Adrenal gland (tissue), 9 donors: ENCODE measurements at regions not wholly inside any gene's neighbourhood (a gene's known extent, or its start where the extent isn't known, plus 50 kb on each side); places are given as distances from the start of the nearest gene placed in this dataset.

Experiments used
- DNase-seq, 7 donors: peaks; one replicate each; pipeline ENCODE4 v3.0.0-alpha.2; 2019 to 2020
- H3K27ac ChIP-seq, 5 donors: fragments of 200-600 bp; sonication (generic) in 4 of 5; 1 replicate in 3 of 5; 2 replicates in 2 of 5; pipeline versions ENCODE4 v1.5.1 to v1.8.0; 2016 to 2020; ENCODE audit warnings: mild to moderate bottlenecking in 1 of 5
- H3K27me3 ChIP-seq: fragments of 200-600 bp; 2 replicates; pipeline ENCODE4 v1.8.0; 2021
- H3K36me3 ChIP-seq, 2 donors: fragments of 200-600 bp; replicated peaks in 1 of 2; 1 replicate in 1 of 2; 2 replicates in 1 of 2; pipeline versions ENCODE4 v1.5.1 to v1.8.0; 2018 to 2022
- H3K4me1 ChIP-seq, 2 donors: fragments of 200-600 bp; replicated peaks in 1 of 2; 1 replicate in 1 of 2; 2 replicates in 1 of 2; pipeline versions ENCODE4 v1.5.1 to v1.8.0; 2018 to 2021
- H3K4me3 ChIP-seq, 4 donors: fragments of 200-600 bp; sonication (generic) in 3 of 4; one replicate each; pipeline ENCODE4 v1.5.1; 2016 to 2018
- H3K9me3 ChIP-seq, 3 donors: fragments of 200-600 bp; sonication (generic) in 1 of 3; replicated peaks in 1 of 3; 1 replicate in 2 of 3; 2 replicates in 1 of 3; pipeline versions ENCODE4 v1.5.1 to v1.8.0; 2016 to 2021
- CTCF ChIP-seq, 6 experiments: fragments of 450-650 bp in 4 of 6; fragments of 200-600 bp in 2 of 6; sonication (generic) in 1 of 6; IDR thresholded peaks; 1 replicate in 5 of 6; 2 replicates in 1 of 6; pipeline versions ENCODE4 v1.5.1 to v1.8.0; 2016 to 2021; ENCODE audit warnings: antibody characterized with exemption in 6 of 6, mild to moderate bottlenecking in 2 of 6, moderate library complexity in 1 of 6
- POLR2A ChIP-seq, 2 donors: fragments of 450-650 bp; IDR thresholded peaks; one replicate each; pipeline ENCODE4 v1.6.1; 2017; ENCODE audit warnings: antibody characterized with exemption in 2 of 2, mild to moderate bottlenecking in 2 of 2, moderate library complexity in 1 of 2
- WGBS, 4 donors: extraction: QIAGEN DNeasy Blood & Tissue Kit in 2 of 4; methylation state at CpG; one replicate each; pipeline versions ENCODE4 v1.1.5 to v1.1.7; 2013 to 2017; 5-methylcytosine and 5-hydroxymethylcytosine counted together
- intact Hi-C, 2 donors: fragments of 100-400 bp; cut with DNase I; formaldehyde crosslinking; loops; one replicate each; pipeline versions ENCODE4 v1.14.1 to v1.15.0; 2022 to 2023
- donor health status: healthy with polysubstance abuse.
- donor health status: Bipolar disorder and iron deficiency.
- donor health status: DM: yes; HTN: yes; CAD: no.
- donor health status: DM: no; HTN: no; CAD: no.
- donor health status: DM: no; HTN: no; CAD: no.

- Histone ChIP-seq H3K27ac (no peak overlapping the region), H3K27me3 (no peaks in the 10 kb centered on the region), H3K4me3 (no peak overlapping the region), H3K4me1 (peaks cover 0 to 8% of the 10 kb centered on the region in 2 donors), H3K36me3 (no peaks in the 10 kb centered on the region), H3K9me3 (no peaks in the 10 kb centered on the region)
- intact Hi-C loops, result loop anchor here in 1 of 2 donors (10.0 kb wide), 1 partner anchor 179 kb away; no protein-coding TSS in a partner anchor
- peak in 3 of 7 donors; percentile 8 to 57 (median 36) for DNase-seq
- 64 to 74% (median 69%) methylated on average over 7 of the region's 7 CpGs for WGBS, 4 donors
- TF ChIP-seq POLR2A (IDR thresholded peaks at IDR 0.05), result no peak
- no peak for TF ChIP-seq CTCF (IDR thresholded peaks at IDR 0.05)
These were observed 132.6 kb upstream of the COL8A1 start for GRCh38 chr3:99505646-99506269.

- WGBS, 4 donors, result 50 to 77% (median 69%) methylated on average over 1 of the region's 1 CpG
- H3K4me3 ChIP-seq, result no peak overlapping the region
- no peaks in the 10 kb centered on the region for H3K27me3 ChIP-seq
- no peak for TF ChIP-seq CTCF (IDR thresholded peaks at IDR 0.05)
- TF ChIP-seq POLR2A (IDR thresholded peaks at IDR 0.05), result no peak
- H3K9me3 ChIP-seq, result no peaks in the 10 kb centered on the region
- H3K4me1 ChIP-seq, result peaks cover 0 to 14% of the 10 kb centered on the region in 2 donors
- no peak overlapping the region for H3K27ac ChIP-seq
- intact Hi-C loops, result loop anchor here in 1 of 2 donors (10.0 kb wide), 1 partner anchor 180 kb away; no protein-coding TSS in a partner anchor
- no peak for DNase-seq
- H3K36me3 ChIP-seq, result no peaks in the 10 kb centered on the region
These were observed 133.2 kb upstream of the COL8A1 start for GRCh38 chr3:99505200-99505599.

GRCh38 chr3:99504258-99504657, 134.1 kb upstream of the COL8A1 start:
- no peak overlapping the region for H3K4me3 ChIP-seq
- intact Hi-C loops, result loop anchor here in 1 of 2 donors (10.0 kb wide), 1 partner anchor 181 kb away; no protein-coding TSS in a partner anchor
- TF ChIP-seq POLR2A (IDR thresholded peaks at IDR 0.05) (no peak), CTCF (IDR thresholded peaks at IDR 0.05) (no peak)

GRCh38 chr3:99503350-99503749, 135.0 kb upstream of the COL8A1 start:
- Histone ChIP-seq H3K4me1 (peaks cover 0 to 20% of the 10 kb centered on the region in 2 donors), H3K36me3 (no peaks in the 10 kb centered on the region), H3K9me3 (no peaks in the 10 kb centered on the region), H3K27ac (peak overlapping the region in 2 of 5 donors; percentile 10 to 58), H3K4me3 (no peak overlapping the region), H3K27me3 (no peaks in the 10 kb centered on the region)
- intact Hi-C loops, result loop anchor here in 1 of 2 donors (10.0 kb wide), 1 partner anchor 181 kb away; no protein-coding TSS in a partner anchor
- TF ChIP-seq CTCF (IDR thresholded peaks at IDR 0.05) (no peak), POLR2A (IDR thresholded peaks at IDR 0.05) (no peak)
- DNase-seq, result no peak
- 78 to 88% (median 85%) methylated on average over 3 of the region's 3 CpGs for WGBS, 4 donors

More at GRCh38 chr3:99504258-99504657, 134.1 kb upstream of the COL8A1 start:
- H3K27me3 ChIP-seq, result no peaks in the 10 kb centered on the region
- H3K27ac ChIP-seq, result peak overlapping the region in 1 of 5 donors; percentile 58
- no peaks in the 10 kb centered on the region for H3K9me3 ChIP-seq
- DNase-seq, result no peak
- peaks cover 0 to 20% of the 10 kb centered on the region in 2 donors for H3K4me1 ChIP-seq
- no peaks in the 10 kb centered on the region for H3K36me3 ChIP-seq
- 58 to 88% (median 77%) methylated on average over 2 of the region's 2 CpGs for WGBS, 4 donors
